ENCODE measurements at regions not wholly inside any gene's neighbourhood (a gene's known extent, or its start where the extent isn't known, plus 50 kb on each side); places are given as distances from the start of the nearest gene placed in this dataset.
"Not testable (repeated sequence)": the region's sequence is repeated elsewhere in the genome, so short reads cannot be mapped to it uniquely, and the experiment has no call there.

- no peak for DNase-seq (ENCODE audit: low read depth in 2 of 2)
These were observed 1379.8 kb upstream of the MIR17HG start for GRCh38 chr13:89967701-89968100.

- no peak for DNase-seq (ENCODE audit: low read depth in 2 of 2)
These were observed 1379.0 kb upstream of the MIR17HG start for GRCh38 chr13:89968470-89968869.

- no peak for DNase-seq (ENCODE audit: low read depth in 2 of 2)
These were observed 1377.2 kb upstream of the MIR17HG start for GRCh38 chr13:89970353-89970709.

DNA sequence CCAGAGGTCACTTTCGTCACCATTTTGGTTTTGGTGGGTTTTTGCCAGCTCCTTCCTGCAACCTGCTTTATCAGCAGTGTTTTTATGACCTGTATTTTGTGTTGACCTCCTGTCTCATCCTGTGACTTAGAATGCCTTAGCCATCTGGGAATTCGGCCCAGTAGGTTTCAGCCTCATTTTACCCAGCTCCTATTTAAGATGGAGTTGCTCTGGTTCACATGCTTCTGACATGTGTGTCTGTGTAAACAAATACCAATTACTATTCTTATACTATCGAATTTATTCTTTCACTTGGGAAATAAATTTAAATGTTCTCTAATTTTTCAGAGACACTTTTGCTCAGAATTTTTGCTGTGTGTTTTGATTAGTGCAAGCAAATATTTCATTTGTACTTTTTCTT, 1370.3 kb upstream of the MIR17HG start:
- no peak for DNase-seq (ENCODE audit: low read depth in 2 of 2)

- DNase-seq (ENCODE audit: low read depth in 2 of 2), result no peak
These were observed 1366.6 kb upstream of the MIR17HG start for GRCh38 chr13:89980896-89981295.

GRCh38 chr13:89982407-89983095, 1364.9 kb upstream of the MIR17HG start:
- DNase-seq (ENCODE audit: low read depth in 2 of 2), result no peak

DNA sequence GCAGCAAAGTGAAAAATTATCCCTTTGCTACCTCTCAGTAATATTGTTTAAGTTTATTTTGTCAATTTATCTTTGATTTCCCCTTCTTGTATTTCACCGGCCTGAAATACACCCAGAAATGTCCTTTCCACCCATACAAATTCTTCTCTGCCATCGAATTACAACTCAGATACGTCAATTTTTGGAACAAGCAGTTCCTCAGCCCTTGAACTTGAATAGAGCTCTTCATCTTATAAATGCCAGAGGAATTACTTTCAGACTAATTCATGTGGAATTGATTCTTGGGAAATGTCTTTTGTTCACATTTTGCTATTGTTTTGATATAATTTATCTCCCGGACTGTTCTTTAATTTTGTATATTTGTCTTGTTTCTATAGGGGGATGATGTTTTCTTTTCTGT, 1359.3 kb upstream of the MIR17HG start:
- DNase-seq (ENCODE audit: low read depth in 2 of 2), result no peak

- DNase-seq (ENCODE audit: low read depth in 2 of 2), result no peak
These were observed 1343.9 kb upstream of the MIR17HG start for GRCh38 chr13:90003566-90003965.

- no peak for DNase-seq (ENCODE audit: low read depth in 2 of 2)
These were observed 1338.8 kb upstream of the MIR17HG start for GRCh38 chr13:90008707-90009149.

- no peak for DNase-seq (ENCODE audit: low read depth in 2 of 2)
These were observed 1333.4 kb upstream of the MIR17HG start for GRCh38 chr13:90014038-90014437.

- no peak for DNase-seq (ENCODE audit: low read depth in 2 of 2)
These were observed 1331.7 kb upstream of the MIR17HG start for GRCh38 chr13:90015565-90016507.

DNA sequence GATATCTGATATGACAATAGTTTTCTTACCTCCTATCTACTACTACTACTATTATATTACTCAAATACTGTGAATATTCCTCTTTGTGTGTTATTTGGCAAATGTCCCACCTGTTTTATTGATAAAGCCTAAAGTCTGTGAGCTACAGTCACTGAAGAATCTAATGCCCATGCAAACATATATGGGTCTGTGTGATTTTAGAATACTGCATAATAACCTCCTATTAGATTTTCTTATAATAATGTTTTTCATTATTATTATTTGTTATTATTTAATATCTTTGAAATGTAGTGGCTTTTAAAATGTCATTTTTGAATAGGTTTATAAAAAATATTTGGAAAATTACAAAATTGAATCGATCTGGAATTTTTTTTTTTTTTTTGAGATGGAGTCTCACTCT, 1330.8 kb upstream of the MIR17HG start:
- no peak for DNase-seq (ENCODE audit: low read depth in 2 of 2)

DNA sequence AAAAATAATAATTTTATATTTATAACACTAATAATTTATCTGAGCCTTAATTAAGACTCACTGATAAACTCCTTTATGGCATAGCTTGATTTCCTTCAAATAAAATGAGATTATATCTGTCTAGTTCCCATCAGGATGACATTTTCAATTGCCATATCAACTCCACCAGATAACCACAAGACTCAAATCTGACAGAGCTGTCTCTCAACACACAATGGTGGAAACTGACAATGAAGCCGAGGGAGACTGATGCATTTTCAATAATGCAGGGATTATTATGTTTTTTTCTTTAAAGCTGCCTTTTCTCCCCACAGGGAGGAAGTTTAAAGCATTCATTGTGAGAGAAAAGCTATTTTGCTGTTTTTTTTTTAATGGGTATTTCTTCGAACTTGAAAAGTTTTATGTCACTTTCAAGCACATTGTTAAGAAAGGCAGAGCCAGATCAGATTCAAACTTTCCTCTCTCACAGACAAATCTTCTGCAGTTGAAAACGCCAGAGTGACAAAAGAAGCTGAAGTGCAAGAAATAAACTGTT, 1326.9 kb upstream of the MIR17HG start:
- DNase-seq (ENCODE audit: low read depth in 2 of 2), result no peak

DNA sequence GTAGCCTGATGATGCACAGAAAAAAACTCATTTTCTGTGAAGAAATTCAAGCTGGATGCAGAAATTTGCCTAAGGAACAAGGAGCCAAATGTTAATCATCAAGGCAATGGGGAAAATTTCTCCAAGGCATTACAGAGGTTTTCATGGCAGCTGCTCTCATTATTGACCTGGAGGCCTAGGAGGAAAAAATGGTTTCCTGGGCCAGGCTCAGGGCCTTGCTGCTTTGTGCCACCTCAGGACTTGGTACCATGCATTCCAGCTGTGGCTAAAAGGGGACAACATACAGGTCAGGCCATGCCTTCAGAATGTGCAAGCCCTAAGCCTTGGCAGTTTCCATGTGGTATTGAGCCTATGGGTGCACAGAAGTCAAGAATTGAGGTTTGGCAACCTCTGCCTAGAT, 1320.1 kb upstream of the MIR17HG start:
- DNase-seq (ENCODE audit: low read depth in 2 of 2), result no peak

- no peak for DNase-seq (ENCODE audit: low read depth in 2 of 2)
These were observed 1315.2 kb upstream of the MIR17HG start for GRCh38 chr13:90032313-90032712.

DNA sequence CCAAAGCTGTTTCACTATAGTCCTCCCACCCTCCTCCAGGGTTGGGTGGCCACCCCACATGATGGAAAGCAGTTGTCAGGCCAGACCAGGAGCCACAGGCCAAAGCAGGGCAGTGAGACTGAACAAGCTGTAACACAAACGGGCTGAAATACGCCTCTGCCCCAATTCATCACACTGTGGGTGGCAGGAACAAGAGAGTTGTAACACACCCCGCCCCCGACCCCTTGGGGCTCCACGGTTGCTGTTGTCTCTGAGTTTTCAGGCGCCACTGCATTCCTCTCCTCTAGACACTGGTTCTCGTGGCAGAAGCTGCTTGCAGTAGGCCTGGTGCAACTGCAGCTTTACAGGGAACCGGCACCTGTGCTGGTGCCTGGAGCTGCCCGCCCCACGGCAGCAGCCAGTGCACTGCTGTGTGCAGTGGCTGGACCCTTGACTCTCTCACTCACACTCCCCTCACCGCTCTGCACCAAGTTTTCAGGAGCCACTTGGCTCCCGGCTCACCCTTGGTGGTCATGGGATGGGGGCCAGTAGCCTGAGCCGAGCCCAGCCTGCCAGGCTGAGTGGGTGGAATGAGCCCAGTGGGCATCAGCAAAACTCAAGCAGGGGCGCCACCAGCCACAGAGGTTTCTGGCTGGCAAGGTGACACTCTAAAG, 1314.5 kb upstream of the MIR17HG start:
- DNase-seq (ENCODE audit: low read depth in 2 of 2), result no peak

DNA sequence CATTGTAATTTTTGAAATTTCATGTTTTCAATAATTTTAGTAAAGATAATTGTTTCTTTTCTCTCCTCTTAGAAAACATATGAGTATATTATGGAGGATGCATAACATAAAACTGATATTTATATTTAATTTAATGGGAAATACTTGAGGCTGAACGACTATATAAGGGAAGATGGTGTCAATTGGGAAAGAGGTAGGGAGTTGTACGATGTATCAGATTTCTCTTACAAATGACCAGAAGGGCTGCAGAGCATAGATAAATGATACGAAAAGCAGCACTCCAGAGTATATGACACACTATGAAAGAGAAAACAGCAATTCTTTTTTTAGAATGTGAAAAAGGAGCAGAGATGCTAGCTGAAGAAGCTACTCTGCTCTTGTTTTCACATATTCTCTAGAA, 1308.0 kb upstream of the MIR17HG start:
- no peak for DNase-seq (ENCODE audit: low read depth in 2 of 2)

- no peak for DNase-seq (ENCODE audit: low read depth in 2 of 2)
These were observed 1299.9 kb upstream of the MIR17HG start for GRCh38 chr13:90047600-90047999.

DNA sequence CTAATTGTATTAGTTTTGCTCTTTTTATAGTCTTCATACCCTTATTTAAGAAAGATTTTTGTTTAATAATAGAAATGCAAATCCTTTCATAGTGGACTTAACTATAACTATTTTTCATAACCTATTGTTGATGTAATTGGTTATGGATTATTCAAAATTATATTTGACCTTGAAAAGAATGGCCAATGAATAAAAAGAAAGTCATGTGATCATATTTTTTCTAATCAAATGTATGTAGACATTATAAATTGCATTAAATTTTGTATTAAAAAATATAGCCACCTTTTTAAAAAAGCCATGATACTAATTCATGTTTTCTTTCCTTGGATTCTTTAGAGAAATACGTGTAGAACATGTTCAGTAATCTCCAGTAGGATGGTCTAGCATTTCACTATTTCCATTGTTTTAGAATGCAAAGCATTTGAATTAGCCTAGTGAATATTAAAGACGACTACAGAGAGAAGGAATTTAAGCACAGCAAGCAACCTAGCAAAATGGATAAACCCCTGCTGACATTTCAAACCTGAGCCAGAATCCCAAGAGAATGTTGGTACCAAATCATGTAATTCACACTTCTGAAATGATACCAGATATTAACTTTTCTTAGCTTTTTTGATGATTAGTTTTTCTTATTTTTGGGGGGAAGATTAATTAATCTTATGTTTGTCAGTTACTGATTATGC, 1297.4 kb upstream of the MIR17HG start:
- DNase-seq (ENCODE audit: low read depth in 2 of 2), result no peak

GRCh38 chr13:90055121-90055520, 1292.4 kb upstream of the MIR17HG start:
- no peak for DNase-seq (ENCODE audit: low read depth in 2 of 2)

GRCh38 chr13:90055760-90056159, 1291.7 kb upstream of the MIR17HG start:
- no peak for DNase-seq (ENCODE audit: low read depth in 2 of 2)

GRCh38 chr13:90064226-90064625, 1283.3 kb upstream of the MIR17HG start:
- not testable (repeated sequence) for DNase-seq (ENCODE audit: low read depth in 2 of 2)
